Smooth muscle cell (in vitro differentiated cells): ENCODE measurements at regions not wholly inside any gene's neighbourhood (a gene's known extent, or its start where the extent isn't known, plus 50 kb on each side); places are given as distances from the start of the nearest gene placed in this dataset.

Experiments
- DNase-seq: peaks from one replicate; lab custom pipeline; 2025; ENCODE audit not compliant: unreplicated experiment; lab: John Stamatoyannopoulos, UW
- H2AFZ ChIP-seq: fragments of 200-600 bp; sonication (generic); 2 replicates; pipeline ENCODE4 v1.6.0; 2016; ENCODE audit warnings: antibody characterized with exemption, low read depth, mild to moderate bottlenecking
- H3F3A ChIP-seq: fragments of 200-600 bp; sonication (generic); 2 replicates; pipeline ENCODE4 v1.6.0; 2017; ENCODE audit warnings: antibody characterized with exemption, low read depth
- H3K27ac ChIP-seq: fragments of 200-600 bp; sonication (generic); 2 replicates; pipeline ENCODE4 v1.5.1; 2016; ENCODE audit warnings: low read depth, mild to moderate bottlenecking
- H3K27me3 ChIP-seq: fragments of 200-600 bp; sonication (generic); 2 replicates; pipeline ENCODE4 v1.6.1; 2016; ENCODE audit warnings: low read depth, mild to moderate bottlenecking
- H3K36me3 ChIP-seq: fragments of 200-600 bp; sonication (generic); 2 replicates; pipeline ENCODE4 v1.5.1; 2016; ENCODE audit warnings: low read depth
- H3K4me1 ChIP-seq: fragments of 200-600 bp; sonication (generic); 2 replicates; pipeline ENCODE4 v1.5.1; 2016; ENCODE audit warnings: low read depth
- H3K4me2 ChIP-seq: fragments of 200-600 bp; sonication (generic); 2 replicates; pipeline ENCODE4 v1.6.0; 2016; ENCODE audit warnings: mild to moderate bottlenecking
- H3K4me3 ChIP-seq: fragments of 200-600 bp; sonication (generic); 2 replicates; pipeline ENCODE4 v1.5.1; 2016; ENCODE audit warnings: mild to moderate bottlenecking
- H3K79me2 ChIP-seq: fragments of 200-600 bp; sonication (generic); 2 replicates; pipeline ENCODE4 v1.6.0; 2016; ENCODE audit warnings: low read depth, mild to moderate bottlenecking
- H3K9ac ChIP-seq: fragments of 200-600 bp; sonication (generic); 2 replicates; pipeline ENCODE4 v1.6.0; 2016; ENCODE audit warnings: low read depth
- H3K9me3 ChIP-seq: fragments of 200-600 bp; sonication (generic); replicated peaks from 2 replicates; pipeline ENCODE4 v1.5.1; 2016; ENCODE audit warnings: low read depth
- H4K20me1 ChIP-seq: fragments of 200-600 bp; sonication (generic); 2 replicates; pipeline ENCODE4 v1.6.0; 2016; ENCODE audit warnings: low read depth
- CTCF ChIP-seq: fragments of 200-600 bp; sonication (generic); IDR thresholded peaks from 2 replicates; pipeline ENCODE4 v1.5.1; 2017; ENCODE audit warnings: borderline replicate concordance, mild to moderate bottlenecking, antibody characterized with exemption; ENCODE audit not compliant: insufficient read depth, poor library complexity, severe bottlenecking
- WGBS: methylation state at CpG from one replicate; pipeline ENCODE4 v1.1.7; 2016; ENCODE audit warnings: low lambda C conversion rate; 5-methylcytosine and 5-hydroxymethylcytosine counted together

GRCh38 chr7:53675835-53676234 is 640.4 kb downstream of the POM121L12 start:
- H3K36me3 ChIP-seq: no peaks in the 10 kb centered on the region
- no peak for TF ChIP-seq CTCF
- no peak for DNase-seq
- H3K4me1 ChIP-seq: peaks cover 4% of the 10 kb centered on the region
- no peaks in the 10 kb centered on the region for H4K20me1 ChIP-seq
- H3K9ac ChIP-seq: no peak overlapping the region
- no peak overlapping the region for H3K4me2 ChIP-seq
- no peak overlapping the region for H3K27ac ChIP-seq
- no peak overlapping the region for H2AFZ ChIP-seq
- H3K27me3 ChIP-seq: no peaks in the 10 kb centered on the region
- no peak overlapping the region for H3K4me3 ChIP-seq
- no peaks in the 10 kb centered on the region for H3F3A ChIP-seq
- no peaks in the 10 kb centered on the region for H3K79me2 ChIP-seq
- WGBS: 90% methylated on average over 1 of the region's 1 CpG
- H3K9me3 ChIP-seq: no peaks in the 10 kb centered on the region

DNA sequence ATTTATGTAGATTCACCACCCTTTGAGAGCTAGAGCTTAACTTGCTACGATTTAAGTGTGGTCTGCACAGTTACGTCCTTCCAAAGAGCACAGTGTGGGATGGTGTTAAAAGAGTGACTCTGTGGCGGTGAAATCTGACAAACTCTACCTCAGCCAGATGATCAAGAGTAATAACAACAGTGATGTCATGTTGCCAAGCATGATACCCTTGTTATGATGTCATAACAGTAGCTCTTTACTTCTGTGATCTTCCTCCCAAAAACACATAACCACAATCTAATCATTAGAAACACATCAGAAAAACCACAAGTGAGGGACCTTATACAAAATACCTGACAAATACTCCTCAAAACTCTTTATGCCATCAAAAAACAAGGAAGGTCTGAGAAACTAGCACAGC is 649.3 kb downstream of the POM121L12 start:
- H3K4me3 ChIP-seq: no peak overlapping the region
- DNase-seq: no peak
- H3K27ac ChIP-seq: no peak overlapping the region
- no peak for TF ChIP-seq CTCF
- H3K36me3 ChIP-seq: no peaks in the 10 kb centered on the region
- H4K20me1 ChIP-seq: no peaks in the 10 kb centered on the region
- no peaks in the 10 kb centered on the region for H3K4me1 ChIP-seq
- no peaks in the 10 kb centered on the region for H3K79me2 ChIP-seq
- no peak overlapping the region for H2AFZ ChIP-seq
- WGBS: 87% methylated on average over 3 of the region's 3 CpGs
- H3K4me2 ChIP-seq: no peak overlapping the region
- H3K27me3 ChIP-seq: no peaks in the 10 kb centered on the region
- no peak overlapping the region for H3K9ac ChIP-seq
- H3K9me3 ChIP-seq: no peaks in the 10 kb centered on the region
- H3F3A ChIP-seq: no peaks in the 10 kb centered on the region

- Histone ChIP-seq H3K4me2 (no peak overlapping the region), H3K4me1 (no peaks in the 10 kb centered on the region), H3K36me3 (no peaks in the 10 kb centered on the region), H3K4me3 (no peak overlapping the region), H3K9me3 (no peaks in the 10 kb centered on the region), H3K9ac (no peak overlapping the region), H3F3A (no peaks in the 10 kb centered on the region), H4K20me1 (no peaks in the 10 kb centered on the region), H3K27me3 (no peaks in the 10 kb centered on the region), H3K27ac (no peak overlapping the region), H2AFZ (no peak overlapping the region), H3K79me2 (no peaks in the 10 kb centered on the region)
- TF ChIP-seq CTCF: no peak
- DNase-seq: no peak
- WGBS: 94% methylated on average over 2 of the region's 2 CpGs
These were observed 655.0 kb downstream of the POM121L12 start for GRCh38 chr7:53690411-53690810.

DNA sequence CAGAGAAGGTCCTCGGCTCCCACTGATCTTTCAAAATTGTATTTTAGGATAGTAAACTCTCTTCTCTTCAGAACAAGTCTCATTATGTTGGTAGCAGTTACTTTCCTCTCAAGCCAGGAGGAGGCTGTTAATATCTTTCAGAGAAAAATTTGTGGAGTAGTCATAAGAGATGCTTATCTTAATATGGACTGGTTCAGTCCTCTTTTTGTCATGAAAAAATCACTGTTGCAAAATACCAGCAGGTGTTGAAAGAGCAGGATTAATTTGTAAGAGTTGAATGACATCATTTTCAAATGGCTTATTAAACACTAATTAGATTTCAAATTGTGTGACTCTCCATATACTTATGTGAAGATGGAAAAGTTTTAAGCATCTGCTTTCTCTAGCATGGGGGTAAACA is 662.5 kb downstream of the POM121L12 start:
- Histone ChIP-seq H3K4me1 (no peaks in the 10 kb centered on the region), H3K9me3 (no peaks in the 10 kb centered on the region), H4K20me1 (no peaks in the 10 kb centered on the region), H3K4me2 (no peak overlapping the region), H3F3A (no peaks in the 10 kb centered on the region), H3K36me3 (no peaks in the 10 kb centered on the region), H2AFZ (no peak overlapping the region), H3K4me3 (no peak overlapping the region), H3K27me3 (no peaks in the 10 kb centered on the region), H3K79me2 (no peaks in the 10 kb centered on the region), H3K9ac (no peak overlapping the region), H3K27ac (no peak overlapping the region)
- DNase-seq: no peak
- 88% methylated on average over 1 of the region's 1 CpG for WGBS
- no peak for TF ChIP-seq CTCF
